Neural progenitor cell (in vitro differentiated cells): ENCODE measurements at regions not wholly inside any gene's neighbourhood (a gene's known extent, or its start where the extent isn't known, plus 50 kb on each side); places are given as distances from the start of the nearest gene placed in this dataset.

Source experiments
- DNase-seq: peaks from one replicate; pipeline ENCODE4 v3.0.0-alpha.2; 2016; ENCODE audit warnings: low spot score
- H2AFZ ChIP-seq: fragments of 200-600 bp; sonication (generic); replicated peaks from 2 replicates; pipeline ENCODE4 v1.6.1; 2016; ENCODE audit warnings: antibody characterized with exemption
- H3F3A ChIP-seq: fragments of 200-600 bp; sonication (generic); 2 replicates; pipeline ENCODE4 v1.6.1; 2016; ENCODE audit warnings: antibody characterized with exemption, low read depth
- H3K27ac ChIP-seq: fragments of 200-600 bp; sonication (generic); 2 replicates; pipeline ENCODE4 v1.5.1; 2016; ENCODE audit warnings: mild to moderate bottlenecking
- H3K27me3 ChIP-seq: fragments of 200-600 bp; sonication (generic); 2 replicates; pipeline ENCODE4 v1.6.1; 2016; ENCODE audit warnings: mild to moderate bottlenecking, moderate library complexity
- H3K36me3 ChIP-seq: fragments of 200-600 bp; sonication (generic); 2 replicates; pipeline ENCODE4 v1.5.1; 2016
- H3K4me1 ChIP-seq: fragments of 200-600 bp; sonication (generic); 2 replicates; pipeline ENCODE4 v1.6.1; 2016; ENCODE audit warnings: mixed run types
- H3K4me2 ChIP-seq: fragments of 200-600 bp; sonication (generic); 2 replicates; pipeline ENCODE4 v1.6.1; 2016
- H3K4me3 ChIP-seq: fragments of 200-600 bp; sonication (generic); 2 replicates; pipeline ENCODE4 v1.5.1; 2016
- H3K79me2 ChIP-seq: fragments of 200-600 bp; sonication (generic); 2 replicates; pipeline ENCODE4 v1.6.1; 2016; ENCODE audit warnings: low read depth
- H3K9ac ChIP-seq: fragments of 200-600 bp; sonication (generic); 2 replicates; pipeline ENCODE4 v1.6.1; 2016
- H3K9me3 ChIP-seq: fragments of 200-600 bp; sonication (generic); 2 replicates; pipeline ENCODE4 v1.5.1; 2016; ENCODE audit warnings: low read depth
- H4K20me1 ChIP-seq: fragments of 200-600 bp; sonication (generic); 2 replicates; pipeline ENCODE4 v1.6.1; 2016; ENCODE audit warnings: low read depth
- H3K27ac Mint-ChIP-seq: 3 replicates; pipeline ENCODE4 v1.8.0; 2021; ENCODE audit warnings: mixed read lengths
- H3K27me3 Mint-ChIP-seq: 2 replicates; pipeline ENCODE4 v1.8.0; 2022; ENCODE audit warnings: low read depth, mild to moderate bottlenecking, inconsistent platforms, moderate library complexity, mixed read lengths; ENCODE audit not compliant: insufficient read depth
- H3K36me3 Mint-ChIP-seq: 3 replicates; pipeline ENCODE4 v1.8.0; 2021; ENCODE audit warnings: mixed read lengths
- H3K4me1 Mint-ChIP-seq: 3 replicates; pipeline ENCODE4 v1.8.0; 2021; ENCODE audit warnings: mixed read lengths
- H3K4me3 Mint-ChIP-seq: 3 replicates; pipeline ENCODE4 v1.8.0; 2021; ENCODE audit warnings: mild to moderate bottlenecking, moderate library complexity, mixed read lengths
- H3K9me3 Mint-ChIP-seq: 3 replicates; pipeline ENCODE4 v1.8.0; 2020; ENCODE audit warnings: mixed read lengths
- EZH2 ChIP-seq: fragments of 200-600 bp; sonication (generic); IDR thresholded peaks from 2 replicates; pipeline ENCODE4 v1.6.1; 2017; ENCODE audit warnings: antibody characterized with exemption, mild to moderate bottlenecking, moderate library complexity
- EZH2phosphoT487 ChIP-seq: fragments of 200-600 bp; sonication (generic); IDR thresholded peaks from 2 replicates; pipeline ENCODE4 v1.6.1; 2017; ENCODE audit warnings: antibody characterized with exemption

GRCh38 chr18:59748628-59749360, 51.6 kb upstream of the CCBE1 start:
- H3F3A ChIP-seq: no peaks in the 10 kb centered on the region
- no peak overlapping the region for H3K27ac Mint-ChIP-seq
- no peaks in the 10 kb centered on the region for H4K20me1 ChIP-seq
- no peaks in the 10 kb centered on the region for H3K4me1 ChIP-seq
- no peak overlapping the region for H3K9ac ChIP-seq
- no peak overlapping the region for H3K4me3 ChIP-seq
- no peaks in the 10 kb centered on the region for H3K9me3 ChIP-seq
- no peaks in the 10 kb centered on the region for H3K79me2 ChIP-seq
- DNase-seq: no peak
- H3K4me1 Mint-ChIP-seq: peaks cover 6% of the 10 kb centered on the region
- H3K36me3 ChIP-seq: no peaks in the 10 kb centered on the region
- H3K36me3 Mint-ChIP-seq: no peaks in the 10 kb centered on the region
- no peak overlapping the region for H2AFZ ChIP-seq
- no peak overlapping the region for H3K27ac ChIP-seq
- H3K4me3 Mint-ChIP-seq: no peak overlapping the region
- TF ChIP-seq EZH2 (no peak), EZH2phosphoT487 (no peak)
- no peaks in the 10 kb centered on the region for H3K27me3 ChIP-seq
- H3K27me3 Mint-ChIP-seq: no peaks in the 10 kb centered on the region
- H3K4me2 ChIP-seq: no peak overlapping the region
- no peaks in the 10 kb centered on the region for H3K9me3 Mint-ChIP-seq
